ENCODE measurements at regions not wholly inside any gene's neighbourhood (a gene's known extent, or its start where the extent isn't known, plus 50 kb on each side); places are given as distances from the start of the nearest gene placed in this dataset.

DNA sequence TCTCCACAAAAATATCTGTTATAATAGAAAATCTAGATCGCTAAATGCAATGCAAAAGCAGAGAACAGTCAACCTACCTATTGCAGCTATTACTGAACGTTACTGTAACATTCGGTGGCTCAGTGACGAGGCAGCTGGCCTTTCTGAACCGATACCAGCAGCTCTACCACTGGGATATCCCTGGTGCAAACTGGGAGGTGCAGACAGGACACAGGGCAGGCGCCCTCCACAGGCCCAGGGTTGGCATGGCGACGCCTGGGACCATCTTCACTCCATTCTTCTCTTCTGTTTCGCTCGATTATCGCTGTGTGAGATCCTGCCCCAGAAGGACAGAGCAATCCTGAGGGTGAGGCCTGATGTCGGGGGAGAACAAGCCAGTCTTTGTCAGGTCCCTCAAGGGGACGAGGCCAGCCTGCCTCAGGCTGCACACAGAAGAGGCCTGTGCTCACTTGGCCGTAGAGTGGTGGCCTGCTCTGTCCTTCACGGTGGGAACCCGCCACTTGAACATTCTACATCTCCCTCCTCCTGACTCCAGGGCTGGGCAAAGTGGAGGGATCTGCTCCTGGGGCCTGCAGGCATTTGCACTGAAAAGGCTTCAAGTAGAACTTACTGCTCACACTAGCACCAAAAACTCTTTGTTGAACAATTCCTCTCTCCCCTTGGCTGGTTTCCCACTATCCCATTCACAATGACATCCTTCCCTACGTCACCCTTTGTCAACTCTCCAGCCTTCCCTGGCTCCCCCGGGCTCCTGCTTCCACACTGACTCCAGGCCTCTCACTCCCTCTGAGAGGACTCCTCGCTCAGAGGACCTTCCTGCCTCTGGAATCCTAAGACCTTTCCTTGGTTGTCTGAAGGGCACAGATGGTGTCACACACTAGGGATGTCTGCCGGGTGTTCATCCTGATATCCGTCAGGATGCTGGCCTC, 49.7 kb downstream of the CYRIA start:
- DNase-seq (ENCODE audit: low read depth), result no peak
- TF ChIP-seq, protein P1, sequence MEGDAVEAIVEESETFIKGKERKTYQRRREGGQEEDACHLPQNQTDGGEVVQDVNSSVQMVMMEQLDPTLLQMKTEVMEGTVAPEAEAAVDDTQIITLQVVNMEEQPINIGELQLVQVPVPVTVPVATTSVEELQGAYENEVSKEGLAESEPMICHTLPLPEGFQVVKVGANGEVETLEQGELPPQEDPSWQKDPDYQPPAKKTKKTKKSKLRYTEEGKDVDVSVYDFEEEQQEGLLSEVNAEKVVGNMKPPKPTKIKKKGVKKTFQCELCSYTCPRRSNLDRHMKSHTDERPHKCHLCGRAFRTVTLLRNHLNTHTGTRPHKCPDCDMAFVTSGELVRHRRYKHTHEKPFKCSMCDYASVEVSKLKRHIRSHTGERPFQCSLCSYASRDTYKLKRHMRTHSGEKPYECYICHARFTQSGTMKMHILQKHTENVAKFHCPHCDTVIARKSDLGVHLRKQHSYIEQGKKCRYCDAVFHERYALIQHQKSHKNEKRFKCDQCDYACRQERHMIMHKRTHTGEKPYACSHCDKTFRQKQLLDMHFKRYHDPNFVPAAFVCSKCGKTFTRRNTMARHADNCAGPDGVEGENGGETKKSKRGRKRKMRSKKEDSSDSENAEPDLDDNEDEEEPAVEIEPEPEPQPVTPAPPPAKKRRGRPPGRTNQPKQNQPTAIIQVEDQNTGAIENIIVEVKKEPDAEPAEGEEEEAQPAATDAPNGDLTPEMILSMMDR (conservative IDR thresholded peaks at IDR 0.05; ENCODE audit: control insufficient read depth, insufficient read depth, low read depth, low read length), result no peak
- no peak overlapping the region for H3K4me3 ChIP-seq (ENCODE audit: control insufficient read depth, low read depth, low read length)

DNA sequence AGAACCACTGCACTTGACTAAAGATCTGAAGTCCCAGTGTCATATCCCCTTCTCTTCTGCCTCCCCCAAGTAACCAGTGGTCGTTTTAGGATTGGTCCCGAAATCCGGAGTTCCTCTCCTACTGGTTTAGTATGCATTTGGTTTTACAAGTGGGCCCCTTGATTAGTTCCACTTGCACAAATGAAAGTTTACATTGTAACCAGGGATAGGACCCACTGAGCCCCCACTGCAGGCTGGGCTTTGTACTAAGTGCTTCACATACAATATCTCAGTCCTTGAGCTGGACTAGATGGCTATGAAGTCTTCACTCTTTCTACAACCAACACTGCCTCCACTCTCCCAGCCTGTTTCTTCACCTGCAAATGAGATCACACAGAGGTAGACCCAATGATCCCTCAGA, 50.4 kb downstream of the CYRIA start:
- no peak overlapping the region for H3K4me3 ChIP-seq (ENCODE audit: control insufficient read depth, low read depth, low read length)
- TF ChIP-seq, protein P1 (conservative IDR thresholded peaks at IDR 0.05; ENCODE audit: control insufficient read depth, insufficient read depth, low read depth, low read length), result no peak
- no peak for DNase-seq (ENCODE audit: low read depth)

DNA sequence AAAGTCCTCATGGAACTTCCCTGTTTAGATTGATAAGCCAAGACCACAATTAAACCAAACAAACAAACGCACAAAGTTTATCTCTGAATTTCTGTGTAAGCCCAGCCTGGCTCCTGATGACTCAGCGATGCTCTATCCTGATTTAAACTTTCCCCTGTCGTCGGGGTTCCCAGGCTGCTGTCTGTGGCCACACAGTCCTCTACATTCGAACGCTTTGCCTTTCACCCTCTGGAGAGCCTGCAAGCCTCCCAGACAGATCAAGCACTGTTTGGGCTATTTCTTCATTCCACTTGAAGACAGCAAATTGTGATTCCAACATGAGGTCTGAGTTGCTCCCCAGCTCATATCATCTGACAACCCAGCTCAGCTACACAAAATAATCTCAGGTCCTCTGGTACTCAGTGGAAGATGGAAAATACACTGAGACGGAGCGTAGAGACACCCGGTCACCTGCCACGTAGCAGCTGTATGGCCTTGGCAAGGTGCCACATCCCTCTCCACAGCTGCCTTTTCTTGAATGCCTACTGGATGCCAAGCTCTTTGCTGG, 51.2 kb downstream of the CYRIA start:
- DNase-seq (ENCODE audit: low read depth), result peak; percentile 41
- no peak overlapping the region for H3K4me3 ChIP-seq (ENCODE audit: control insufficient read depth, low read depth, low read length)
- TF ChIP-seq, protein P1 (conservative IDR thresholded peaks at IDR 0.05; ENCODE audit: control insufficient read depth, insufficient read depth, low read depth, low read length), result no peak

DNA sequence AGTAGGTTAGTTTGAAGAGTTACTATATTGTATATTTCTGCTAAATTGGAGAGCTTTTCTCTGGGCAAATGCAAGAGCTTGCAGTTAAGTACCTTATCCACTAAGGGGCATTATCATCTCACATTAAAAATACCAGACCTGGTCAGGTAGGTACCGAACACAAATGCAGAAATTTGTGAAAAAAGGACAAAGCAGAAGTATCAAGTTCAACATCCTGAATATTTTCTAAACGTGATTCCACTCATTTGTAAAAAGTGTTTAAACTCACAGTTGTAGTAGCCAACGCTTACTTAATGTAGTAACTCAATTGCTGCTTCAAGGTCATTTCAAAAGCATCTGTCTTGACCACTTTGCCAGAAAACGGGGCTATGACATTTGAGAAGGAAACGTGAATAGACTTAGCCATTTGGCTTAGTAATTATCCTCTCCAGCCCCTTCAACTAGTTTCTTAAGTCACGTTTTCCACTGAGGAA, 52.1 kb downstream of the CYRIA start:
- TF ChIP-seq, protein P1 (conservative IDR thresholded peaks at IDR 0.05; ENCODE audit: control insufficient read depth, insufficient read depth, low read depth, low read length), result peak; percentile 51
- no peak overlapping the region for H3K4me3 ChIP-seq (ENCODE audit: control insufficient read depth, low read depth, low read length)
- DNase-seq (ENCODE audit: low read depth), result peak; percentile 34

DNA sequence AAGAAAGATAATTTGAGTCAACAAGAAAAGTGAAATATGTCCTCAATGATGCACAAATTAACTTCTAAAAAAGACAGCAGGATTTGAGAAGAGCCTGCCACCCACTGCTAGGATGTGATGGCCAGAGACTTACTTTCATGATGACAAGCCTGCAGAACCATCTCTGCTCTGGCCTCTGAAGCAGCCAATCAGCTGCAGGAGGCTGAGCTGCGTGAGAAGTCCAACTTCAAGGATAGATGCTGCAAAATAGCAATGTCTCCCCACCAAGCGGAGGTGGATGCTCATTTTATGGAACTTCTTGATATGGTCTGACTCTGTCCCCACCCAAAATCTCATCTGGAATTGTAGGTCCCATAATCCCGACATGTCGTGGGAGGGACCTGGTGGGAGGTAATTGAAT, 53.1 kb downstream of the CYRIA start:
- no peak overlapping the region for H3K4me3 ChIP-seq (ENCODE audit: control insufficient read depth, low read depth, low read length)
- no peak for DNase-seq (ENCODE audit: low read depth)
- TF ChIP-seq, protein P1 (conservative IDR thresholded peaks at IDR 0.05; ENCODE audit: control insufficient read depth, insufficient read depth, low read depth, low read length), result no peak

DNA sequence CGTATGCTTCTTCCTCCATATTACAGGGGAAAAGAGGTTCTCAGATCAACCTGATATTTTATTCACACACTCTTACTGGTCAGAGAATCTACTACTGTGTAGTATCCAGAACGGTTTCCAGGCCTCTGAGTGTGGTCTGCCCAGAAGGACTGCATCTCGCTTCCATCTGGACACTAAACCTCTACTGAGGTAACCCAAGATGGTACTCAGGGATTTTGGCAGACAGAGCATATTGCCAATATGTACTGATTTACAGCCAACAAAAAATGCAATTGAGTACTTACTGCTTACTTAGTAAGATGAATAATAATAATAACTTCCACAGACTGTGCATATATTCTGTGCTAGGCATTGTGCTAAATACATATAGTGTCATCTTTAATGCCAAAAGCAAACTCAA, 55.8 kb downstream of the CYRIA start:
- H3K4me3 ChIP-seq (ENCODE audit: control insufficient read depth, low read depth, low read length), result no peak overlapping the region
- DNase-seq (ENCODE audit: low read depth), result no peak
- TF ChIP-seq, protein P1 (conservative IDR thresholded peaks at IDR 0.05; ENCODE audit: control insufficient read depth, insufficient read depth, low read depth, low read length), result no peak
